Hepatocyte (in vitro differentiated cells): ENCODE measurements at regions not wholly inside any gene's neighbourhood (a gene's known extent, or its start where the extent isn't known, plus 50 kb on each side); places are given as distances from the start of the nearest gene placed in this dataset.

ENCODE experiments used
- DNase-seq: peaks from one replicate; pipeline ENCODE4 v3.0.0-alpha.2; 2016; ENCODE audit warnings: low spot score
- H2AFZ ChIP-seq: fragments of 200-600 bp; sonication (generic); 2 replicates; pipeline ENCODE4 v1.6.0; 2016; ENCODE audit warnings: antibody characterized with exemption, mild to moderate bottlenecking
- H3K27ac ChIP-seq: fragments of 200-600 bp; sonication (generic); 2 replicates; pipeline ENCODE4 v1.5.1; 2016; ENCODE audit warnings: mild to moderate bottlenecking
- H3K27me3 ChIP-seq: fragments of 200-600 bp; sonication (generic); 2 replicates; pipeline ENCODE4 v1.6.1; 2016
- H3K36me3 ChIP-seq: fragments of 200-600 bp; sonication (generic); replicated peaks from 2 replicates; pipeline ENCODE4 v1.5.1; 2016; ENCODE audit warnings: low read depth; ENCODE audit not compliant: insufficient read depth
- H3K4me1 ChIP-seq: fragments of 200-600 bp; sonication (generic); 2 replicates; pipeline ENCODE4 v1.5.1; 2016; ENCODE audit warnings: mild to moderate bottlenecking, moderate library complexity; ENCODE audit not compliant: insufficient read depth
- H3K4me2 ChIP-seq: fragments of 200-600 bp; sonication (generic); 2 replicates; pipeline ENCODE4 v1.6.0; 2016
- H3K4me3 ChIP-seq: fragments of 200-600 bp; sonication (generic); 2 replicates; pipeline ENCODE4 v1.5.1; 2016; ENCODE audit warnings: mild to moderate bottlenecking
- H3K79me2 ChIP-seq: fragments of 200-600 bp; sonication (generic); 2 replicates; pipeline ENCODE4 v1.6.0; 2017; ENCODE audit warnings: mild to moderate bottlenecking
- H3K9me2 ChIP-seq: fragments of 200-600 bp; sonication (generic); replicated peaks from 2 replicates; pipeline ENCODE4 v1.6.0; 2017; ENCODE audit warnings: mild to moderate bottlenecking; ENCODE audit not compliant: insufficient read depth
- H3K9me3 ChIP-seq: fragments of 200-600 bp; sonication (generic); 2 replicates; pipeline ENCODE4 v1.5.1; 2016; ENCODE audit warnings: low read depth, mild to moderate bottlenecking
- H4K20me1 ChIP-seq: fragments of 200-600 bp; sonication (generic); 2 replicates; pipeline ENCODE4 v1.6.0; 2016; ENCODE audit warnings: mild to moderate bottlenecking; ENCODE audit not compliant: insufficient read depth, poor library complexity, severe bottlenecking
- EZH2 ChIP-seq: fragments of 200-600 bp; sonication (generic); IDR thresholded peaks from 2 replicates; pipeline ENCODE4 v1.6.1; 2016; ENCODE audit warnings: antibody characterized with exemption, mild to moderate bottlenecking, borderline replicate concordance
- EZH2phosphoT487 ChIP-seq: fragments of 200-600 bp; sonication (generic); IDR thresholded peaks from one replicate; pipeline ENCODE4 v1.6.1; 2018; ENCODE audit warnings: antibody characterized with exemption, mild to moderate bottlenecking, low read depth, moderate library complexity; ENCODE audit not compliant: unreplicated experiment, severe bottlenecking
- WGBS: methylation state at CpG from one replicate; pipeline ENCODE4 v1.1.6; 2016; ENCODE audit warnings: low lambda C conversion rate; ENCODE audit errors: missing lambda C conversion rate; 5-methylcytosine and 5-hydroxymethylcytosine counted together
- TF ChIP-seq, protein P1 (sequence below): fragments of 200-600 bp; sonication (generic); IDR thresholded peaks from 2 replicates; pipeline ENCODE4 v1.5.1; 2016; ENCODE audit warnings: antibody characterized with exemption, mild to moderate bottlenecking; ENCODE audit not compliant: poor library complexity

DNA sequence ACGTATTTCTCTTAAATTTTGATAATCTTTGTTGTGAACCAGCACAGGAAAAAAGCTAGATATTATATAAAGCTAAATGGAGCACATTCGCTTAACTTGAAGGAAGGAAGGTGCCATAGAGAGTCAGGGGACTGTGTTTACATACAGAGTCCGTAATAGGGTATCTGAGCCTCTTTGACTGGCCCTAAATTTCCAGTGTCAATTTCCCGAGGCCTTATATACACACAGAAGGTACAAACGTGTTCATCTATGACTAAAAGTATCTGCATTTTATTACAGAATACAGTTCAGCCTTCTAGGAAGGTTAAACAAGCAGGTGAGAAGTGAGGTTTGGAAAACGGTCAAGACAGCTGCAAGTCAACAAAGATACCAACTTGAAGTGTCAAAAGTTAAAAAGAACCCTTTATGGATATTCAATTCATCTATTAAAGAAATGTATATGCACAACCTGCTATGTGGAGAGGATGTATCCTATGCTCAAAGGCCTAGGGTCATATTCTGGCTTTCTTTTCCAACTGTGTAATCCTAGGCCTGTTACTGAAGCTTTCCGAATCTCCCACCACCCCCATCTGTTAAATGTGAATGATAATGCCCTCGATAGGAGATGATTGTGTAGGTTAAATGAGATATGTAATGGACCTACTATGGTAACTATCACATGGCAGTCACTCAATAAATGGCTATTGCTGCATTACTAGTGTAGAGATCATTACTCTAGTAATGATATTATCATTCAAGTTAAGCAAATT is 263.7 kb upstream of the MAF start:
- WGBS: 76% methylated on average over 8 of the region's 8 CpGs
- TF ChIP-seq, protein P1, sequence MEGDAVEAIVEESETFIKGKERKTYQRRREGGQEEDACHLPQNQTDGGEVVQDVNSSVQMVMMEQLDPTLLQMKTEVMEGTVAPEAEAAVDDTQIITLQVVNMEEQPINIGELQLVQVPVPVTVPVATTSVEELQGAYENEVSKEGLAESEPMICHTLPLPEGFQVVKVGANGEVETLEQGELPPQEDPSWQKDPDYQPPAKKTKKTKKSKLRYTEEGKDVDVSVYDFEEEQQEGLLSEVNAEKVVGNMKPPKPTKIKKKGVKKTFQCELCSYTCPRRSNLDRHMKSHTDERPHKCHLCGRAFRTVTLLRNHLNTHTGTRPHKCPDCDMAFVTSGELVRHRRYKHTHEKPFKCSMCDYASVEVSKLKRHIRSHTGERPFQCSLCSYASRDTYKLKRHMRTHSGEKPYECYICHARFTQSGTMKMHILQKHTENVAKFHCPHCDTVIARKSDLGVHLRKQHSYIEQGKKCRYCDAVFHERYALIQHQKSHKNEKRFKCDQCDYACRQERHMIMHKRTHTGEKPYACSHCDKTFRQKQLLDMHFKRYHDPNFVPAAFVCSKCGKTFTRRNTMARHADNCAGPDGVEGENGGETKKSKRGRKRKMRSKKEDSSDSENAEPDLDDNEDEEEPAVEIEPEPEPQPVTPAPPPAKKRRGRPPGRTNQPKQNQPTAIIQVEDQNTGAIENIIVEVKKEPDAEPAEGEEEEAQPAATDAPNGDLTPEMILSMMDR: no peak
- no peak for TF ChIP-seq EZH2phosphoT487
- no peak for TF ChIP-seq EZH2
- no peak overlapping the region for H3K4me3 ChIP-seq
- H3K4me2 ChIP-seq: no peak overlapping the region
- H3K9me2 ChIP-seq: no peaks in the 10 kb centered on the region
- H3K4me1 ChIP-seq: no peaks in the 10 kb centered on the region
- no peak overlapping the region for H2AFZ ChIP-seq
- H3K36me3 ChIP-seq: no peaks in the 10 kb centered on the region
- H3K9me3 ChIP-seq: no peaks in the 10 kb centered on the region
- no peaks in the 10 kb centered on the region for H3K79me2 ChIP-seq
- no peaks in the 10 kb centered on the region for H3K27me3 ChIP-seq
- H4K20me1 ChIP-seq: no peaks in the 10 kb centered on the region
- no peak overlapping the region for H3K27ac ChIP-seq
- DNase-seq: no peak

DNA sequence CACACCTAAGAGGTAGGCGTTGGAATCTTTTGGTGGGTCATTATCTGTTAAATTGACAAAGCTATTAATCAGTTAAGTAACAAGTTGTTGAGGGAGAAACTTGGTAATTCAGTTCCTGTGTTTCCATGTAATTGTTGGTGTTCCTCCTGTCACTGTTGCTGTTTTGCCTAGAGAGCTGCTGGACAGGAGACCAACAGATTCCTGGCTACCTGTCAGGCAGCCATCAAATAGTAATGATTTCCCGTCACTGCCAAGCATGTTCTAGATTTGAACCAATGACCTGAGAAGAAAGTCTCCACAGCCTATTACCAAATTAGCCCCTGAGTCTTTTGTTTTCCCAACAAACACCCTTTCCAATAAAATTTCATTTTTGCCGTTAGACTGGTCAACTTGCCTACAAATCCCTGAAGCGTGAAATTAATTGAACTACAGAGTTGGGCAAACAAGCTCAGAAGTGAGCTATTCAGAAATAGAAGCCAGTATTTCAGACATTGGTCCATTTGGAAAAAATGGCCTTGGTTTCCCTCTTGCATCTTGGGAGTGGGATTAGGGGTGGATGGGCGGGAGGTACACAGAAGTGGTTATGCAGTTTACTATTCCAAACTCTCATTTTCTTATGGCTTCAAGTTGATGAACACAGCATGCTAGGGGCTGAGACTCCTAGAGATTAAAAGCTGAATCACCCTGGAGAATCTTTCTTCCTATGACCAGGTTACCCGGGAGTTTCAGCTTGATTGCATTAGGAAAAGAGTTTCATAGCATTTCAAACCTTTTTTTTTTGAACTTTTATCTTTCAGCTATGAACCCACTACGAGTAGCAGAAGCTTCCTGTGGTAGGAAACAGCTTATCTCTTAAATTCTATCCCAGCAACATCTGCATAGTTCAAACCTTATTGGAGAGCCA is 262.8 kb upstream of the MAF start:
- Histone ChIP-seq H3K36me3 (no peaks in the 10 kb centered on the region), H3K27ac (no peak overlapping the region), H2AFZ (no peak overlapping the region), H3K4me3 (no peak overlapping the region), H3K9me2 (no peaks in the 10 kb centered on the region), H3K9me3 (no peaks in the 10 kb centered on the region), H3K27me3 (no peaks in the 10 kb centered on the region), H3K79me2 (no peaks in the 10 kb centered on the region), H3K4me1 (no peaks in the 10 kb centered on the region), H4K20me1 (no peaks in the 10 kb centered on the region), H3K4me2 (no peak overlapping the region)
- no peak for TF ChIP-seq EZH2
- TF ChIP-seq, protein P1: no peak
- TF ChIP-seq EZH2phosphoT487: no peak
- no peak for DNase-seq
- 83% methylated on average over 7 of the region's 7 CpGs for WGBS

DNA sequence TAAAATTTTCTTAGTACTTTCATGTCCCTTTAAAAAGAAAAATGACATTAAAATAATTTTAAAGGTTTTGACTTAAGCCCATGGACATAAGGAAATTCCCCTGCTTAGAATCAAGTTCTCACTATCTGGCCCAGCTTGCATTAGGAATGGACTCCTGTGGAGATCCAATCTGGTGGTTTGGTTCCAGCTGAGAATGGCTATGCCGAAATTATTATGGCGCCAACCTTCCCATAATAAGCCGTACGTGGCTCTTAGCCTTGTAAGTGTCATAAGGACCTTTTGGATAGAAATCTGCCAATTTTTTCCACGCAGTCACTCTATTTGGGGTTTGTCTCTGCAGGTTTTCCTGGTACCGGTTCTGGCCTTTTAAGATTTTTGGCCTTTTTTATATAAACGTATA is 262.1 kb upstream of the MAF start:
- Histone ChIP-seq H2AFZ (no peak overlapping the region), H3K27ac (no peak overlapping the region), H3K4me2 (no peak overlapping the region), H3K36me3 (no peaks in the 10 kb centered on the region), H4K20me1 (no peaks in the 10 kb centered on the region), H3K79me2 (no peaks in the 10 kb centered on the region), H3K4me3 (no peak overlapping the region), H3K9me3 (no peaks in the 10 kb centered on the region), H3K4me1 (no peaks in the 10 kb centered on the region), H3K27me3 (no peaks in the 10 kb centered on the region), H3K9me2 (no peaks in the 10 kb centered on the region)
- DNase-seq: no peak
- 97% methylated on average over 7 of the region's 7 CpGs for WGBS
- TF ChIP-seq EZH2phosphoT487: no peak

DNA sequence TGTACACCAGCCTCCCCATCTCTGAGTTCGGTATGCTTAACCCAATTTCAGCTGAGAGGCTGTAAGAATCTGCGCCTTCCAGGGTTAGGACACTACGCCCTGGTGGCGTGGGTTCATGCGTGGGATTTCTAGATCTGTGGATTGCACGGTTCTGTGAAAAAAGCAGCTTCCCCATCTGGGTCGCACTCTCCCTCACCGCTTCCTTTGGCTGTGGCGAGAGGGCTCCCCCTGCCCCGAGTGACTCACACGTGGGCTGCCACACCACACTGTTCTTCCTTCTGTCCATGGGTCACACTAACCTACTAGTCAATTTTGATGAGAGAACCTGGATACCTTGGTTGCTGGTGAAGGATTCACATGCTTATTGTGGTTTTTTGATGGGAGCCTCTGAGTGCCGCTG is 256.0 kb upstream of the MAF start:
- Histone ChIP-seq H2AFZ (no peak overlapping the region), H3K4me3 (no peak overlapping the region), H3K9me2 (no peaks in the 10 kb centered on the region), H3K36me3 (no peaks in the 10 kb centered on the region), H3K27me3 (no peaks in the 10 kb centered on the region), H3K4me2 (no peak overlapping the region), H3K79me2 (no peaks in the 10 kb centered on the region), H3K27ac (no peak overlapping the region), H4K20me1 (no peaks in the 10 kb centered on the region), H3K4me1 (no peaks in the 10 kb centered on the region), H3K9me3 (no peaks in the 10 kb centered on the region)
- 95% methylated on average over 12 of the region's 12 CpGs for WGBS
- DNase-seq: no peak
- TF ChIP-seq EZH2phosphoT487: no peak
- TF ChIP-seq, protein P1: no peak
- TF ChIP-seq EZH2: no peak
